GM18502 (cell line): ENCODE measurements at regions not wholly inside any gene's neighbourhood (a gene's known extent, or its start where the extent isn't known, plus 50 kb on each side); places are given as distances from the start of the nearest gene placed in this dataset.

Experiments
- ATAC-seq: cut with Tn5 transposase; IDR thresholded peaks from one replicate; pipeline ENCODE4 v1.9.1; 2021; ENCODE audit warnings: mild to moderate bottlenecking; ENCODE audit not compliant: unreplicated experiment, poor library complexity

DNA sequence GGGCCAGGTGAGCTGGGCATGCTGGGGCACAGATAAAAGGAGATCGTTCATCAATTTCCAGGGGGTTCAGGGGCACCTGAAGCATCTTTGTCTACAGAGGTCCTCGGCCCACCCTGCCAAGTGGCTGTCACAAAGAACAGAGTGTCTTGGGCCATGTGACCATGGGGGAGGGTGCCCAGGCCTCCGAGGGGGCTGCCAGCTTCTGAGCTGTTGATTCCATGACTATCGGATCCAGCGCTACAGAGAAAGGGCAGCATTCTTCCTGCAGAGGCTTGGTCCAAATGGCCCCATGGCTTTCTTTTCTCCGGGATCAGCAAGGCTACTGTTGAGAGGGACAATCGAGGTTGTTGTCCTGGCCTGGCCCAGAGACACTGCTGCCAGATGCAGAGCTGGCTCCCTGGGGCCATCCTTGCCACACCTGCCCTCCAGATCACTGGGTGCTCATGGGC is 289.2 kb downstream of the ZSWIM6 start:
- no peak for ATAC-seq

DNA sequence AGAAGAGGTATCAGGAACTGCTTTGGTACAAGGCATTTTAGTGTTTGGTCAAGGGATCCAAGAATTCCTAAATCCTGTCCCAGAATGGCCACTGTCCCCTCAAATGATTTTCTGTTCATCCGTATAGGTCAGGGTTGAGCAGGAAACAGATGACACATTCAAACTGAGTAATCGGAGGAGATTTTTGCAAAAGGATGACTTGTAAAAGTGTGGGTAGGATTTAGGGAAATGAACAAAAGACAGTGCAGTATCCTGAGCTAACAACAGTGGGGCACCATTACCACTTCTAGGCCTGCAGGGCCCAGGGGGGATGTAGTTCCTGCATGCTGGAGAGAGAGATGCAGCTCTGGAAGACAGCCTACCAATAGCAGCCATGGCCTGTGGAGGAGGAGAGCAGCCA is 290.1 kb downstream of the ZSWIM6 start:
- no peak for ATAC-seq

DNA sequence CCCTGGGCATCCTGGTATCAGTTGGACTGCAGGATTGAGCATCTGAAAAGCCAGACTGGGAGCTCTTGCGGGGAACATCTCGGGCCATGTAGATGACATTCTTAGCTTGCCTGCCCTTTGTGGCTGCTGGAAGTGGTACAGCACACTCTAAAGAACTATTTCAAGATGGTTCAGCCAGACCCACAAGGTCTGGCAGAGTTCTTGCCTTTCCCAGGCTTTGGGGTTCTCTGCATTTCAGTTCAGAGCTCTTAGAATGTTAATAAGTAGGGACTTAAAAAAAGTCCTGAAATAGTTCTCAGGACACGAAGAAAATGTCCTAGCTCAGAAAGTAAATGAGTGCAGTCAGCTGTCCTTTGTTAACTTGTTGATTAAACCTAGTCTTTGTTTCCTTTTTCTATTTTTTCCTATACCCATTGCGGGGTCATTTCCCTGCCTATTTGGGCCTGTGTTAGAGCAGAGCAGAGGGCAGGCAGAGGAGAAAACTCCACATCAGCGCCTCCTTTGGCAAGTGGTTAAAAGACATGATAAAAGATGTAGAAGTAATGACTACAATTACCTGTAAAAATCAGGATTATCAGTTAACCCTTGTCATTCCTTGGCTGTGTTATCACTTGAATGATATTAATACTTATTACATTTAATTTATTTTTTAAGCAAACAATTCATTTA is 291.5 kb downstream of the ZSWIM6 start:
- no peak for ATAC-seq

DNA sequence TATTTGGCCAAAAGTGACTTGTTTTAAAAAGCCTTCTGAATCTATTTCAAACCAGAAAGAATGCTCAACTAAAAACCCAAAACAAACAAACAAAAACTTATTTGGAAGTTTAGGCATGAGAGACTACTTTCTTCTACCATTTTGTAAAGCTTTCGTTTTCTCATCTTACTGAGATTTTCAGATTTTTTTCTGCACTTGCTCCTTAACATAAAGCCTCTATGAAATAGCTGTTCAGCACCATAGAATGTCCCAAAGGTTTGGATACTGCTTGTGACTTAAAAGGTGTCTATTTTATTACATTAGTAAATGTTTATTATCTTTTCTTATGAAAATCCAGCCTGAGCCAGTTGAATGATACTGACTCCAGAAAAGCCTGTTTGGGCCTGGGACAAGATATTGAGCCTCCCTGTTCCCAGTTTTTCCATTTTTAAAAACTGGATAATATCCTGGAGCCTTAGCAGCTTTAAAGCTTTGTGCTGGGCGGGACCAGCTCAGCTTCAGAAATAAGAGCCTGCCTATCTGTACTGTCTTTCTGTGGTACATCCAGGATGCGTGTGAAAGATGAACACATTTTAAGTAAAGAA is 292.6 kb downstream of the ZSWIM6 start:
- ATAC-seq: no peak

DNA sequence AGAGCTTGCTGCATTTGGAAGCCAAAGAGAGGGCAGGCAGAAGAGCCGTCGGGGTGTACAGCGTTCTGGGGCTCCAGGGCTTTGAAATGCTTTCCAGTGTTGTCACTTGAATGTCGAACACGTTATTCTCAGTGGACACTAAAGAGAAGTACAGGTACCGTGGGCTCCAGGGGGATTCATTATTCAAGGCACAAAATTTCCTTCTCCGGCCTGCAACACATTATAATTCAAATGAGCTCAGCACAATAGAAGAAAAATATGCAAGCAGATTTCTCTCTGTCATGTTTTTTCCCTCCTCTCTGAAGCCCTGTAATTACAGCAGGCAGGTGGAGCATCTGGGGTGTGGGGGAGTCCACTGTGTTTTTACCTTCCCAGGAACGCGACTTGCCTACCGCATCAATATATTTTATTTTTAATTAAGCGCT is 293.1 kb downstream of the ZSWIM6 start:
- ATAC-seq: no peak

DNA sequence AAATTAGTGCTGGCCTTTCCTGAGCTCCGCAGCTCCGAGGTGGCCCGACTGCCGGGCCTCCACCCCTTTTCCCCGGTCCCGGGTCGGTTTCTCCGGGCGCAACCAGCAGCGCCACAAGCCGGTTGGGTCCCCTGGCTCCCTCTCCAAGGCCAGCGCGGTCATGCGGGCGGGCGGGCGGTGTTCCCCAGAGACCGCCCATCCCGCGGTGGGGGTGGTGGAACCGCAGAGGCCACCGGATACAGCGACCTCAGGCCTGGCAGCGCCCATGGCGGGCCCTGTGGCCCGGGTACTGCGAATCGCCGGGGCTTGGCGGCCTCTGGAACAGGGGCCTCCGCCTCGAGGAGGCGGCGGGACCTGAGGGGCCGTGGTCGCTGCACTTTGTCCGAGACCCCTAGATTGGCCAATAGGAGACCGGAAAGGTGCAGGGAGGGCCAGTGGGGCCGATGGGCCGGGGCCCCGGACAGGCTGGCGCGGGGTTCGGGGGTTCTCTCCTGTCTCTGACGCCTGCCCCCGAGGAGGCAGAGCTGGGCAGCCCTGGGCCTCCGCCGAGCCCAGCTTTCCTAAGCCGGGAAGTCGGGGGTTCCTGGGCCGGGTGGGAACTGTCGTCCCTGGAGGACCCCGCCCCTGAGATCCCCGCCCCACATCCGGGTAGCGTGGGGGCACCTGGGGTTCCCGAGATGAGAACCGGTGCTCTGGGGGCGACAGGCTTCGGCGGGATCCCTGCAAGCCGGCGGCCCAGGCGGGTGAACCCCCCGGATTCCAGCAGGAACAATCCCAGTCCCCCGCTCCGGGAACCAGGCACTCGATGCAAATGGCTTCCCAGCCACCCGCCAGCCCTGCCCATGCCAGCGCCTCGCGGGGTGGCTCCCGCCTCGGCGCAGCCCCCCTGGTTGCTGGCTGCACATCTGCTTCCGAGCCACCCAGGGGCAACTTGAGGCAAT is 293.9 kb downstream of the ZSWIM6 start:
- ATAC-seq: peak; percentile 67

DNA sequence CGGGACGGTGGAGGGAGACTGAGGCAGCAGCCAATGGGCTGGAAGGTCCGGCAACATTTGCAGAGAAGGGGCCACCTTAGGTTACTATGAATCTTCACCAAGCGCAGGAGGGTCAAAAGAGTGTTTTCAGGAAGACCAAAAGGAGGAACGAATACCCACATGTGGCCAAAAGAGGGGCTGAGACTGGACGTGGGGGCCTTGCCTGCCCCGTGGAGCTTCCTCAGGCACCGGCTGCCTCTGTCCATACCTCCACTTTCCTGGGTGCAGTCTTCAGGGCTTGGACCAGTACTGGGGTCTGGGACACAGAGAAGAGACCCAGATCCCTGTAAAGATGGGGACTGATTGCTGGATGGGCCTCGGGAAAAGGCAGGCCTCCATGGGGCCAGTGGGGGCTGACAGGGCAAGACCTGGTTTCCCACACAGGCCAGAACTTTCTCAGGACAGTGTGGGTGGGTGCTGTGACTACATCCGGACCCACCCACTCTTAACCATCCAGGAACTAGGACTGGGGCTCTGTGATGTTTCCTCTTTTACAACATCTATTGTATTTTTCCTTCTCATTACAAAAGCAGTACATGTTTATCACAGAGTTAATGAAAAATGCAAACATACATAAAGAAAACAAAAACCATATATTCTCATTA is 294.7 kb downstream of the ZSWIM6 start:
- peak; percentile 33 for ATAC-seq

DNA sequence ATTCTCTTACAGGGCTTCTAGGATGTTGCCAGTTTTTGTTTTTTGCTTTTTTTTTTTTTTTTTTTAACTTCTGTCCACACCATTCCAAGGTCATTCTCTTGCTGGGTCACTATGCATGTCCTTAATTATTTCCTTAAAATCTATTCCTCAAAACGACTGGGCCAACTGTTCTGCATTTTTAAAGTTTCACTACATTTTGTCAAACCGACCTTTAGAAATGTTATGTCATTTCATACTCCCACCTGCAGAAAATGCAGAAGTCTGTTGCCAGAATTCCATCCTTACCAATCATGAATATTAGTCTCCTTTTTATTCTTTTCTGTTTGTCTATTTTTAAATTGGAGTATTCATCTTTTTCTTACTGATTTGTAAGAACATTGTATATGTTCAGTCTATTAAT is 295.5 kb downstream of the ZSWIM6 start:
- no peak for ATAC-seq

DNA sequence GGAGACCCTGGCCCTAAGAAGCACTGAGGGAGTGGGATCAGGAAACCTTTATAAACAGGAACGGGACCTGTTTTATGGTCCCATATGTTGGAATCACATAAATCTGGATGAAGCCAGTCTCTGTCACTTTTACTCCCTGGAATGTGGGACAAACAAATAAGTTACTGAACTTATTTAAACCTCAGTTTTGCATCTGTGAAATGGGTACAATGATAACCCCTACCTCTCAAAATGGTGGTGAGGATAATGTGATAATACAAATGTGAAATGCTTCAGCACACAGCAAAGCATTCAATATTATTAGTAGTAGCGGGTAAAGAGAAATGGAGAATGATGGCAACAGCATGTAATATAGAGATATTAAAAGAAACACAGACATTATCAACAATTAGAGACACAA is 298.9 kb downstream of the ZSWIM6 start:
- no peak for ATAC-seq

DNA sequence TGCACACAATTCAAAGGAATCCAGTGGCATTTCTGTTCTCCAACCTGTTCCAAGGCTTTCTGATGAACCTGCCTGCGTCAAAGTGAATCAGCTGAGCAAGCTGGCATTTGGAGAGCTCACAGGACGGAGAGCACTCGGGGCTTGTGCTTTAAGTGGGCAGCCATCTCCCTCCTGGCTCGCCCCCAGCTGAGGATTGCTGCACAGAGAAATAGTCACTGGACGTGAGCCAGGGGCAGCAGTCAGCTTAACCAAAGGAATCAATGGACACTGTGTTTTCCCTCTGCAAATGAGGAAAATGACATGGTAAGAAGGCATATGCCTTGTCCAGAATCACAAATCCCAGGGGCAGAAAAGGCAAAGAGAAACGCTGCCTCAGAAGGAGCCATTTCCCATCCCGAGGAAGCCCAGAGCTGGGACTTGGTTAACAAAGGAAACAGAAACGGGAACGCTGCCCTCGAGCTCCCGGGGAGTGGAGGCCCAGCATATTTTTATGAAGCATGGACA is 299.4 kb downstream of the ZSWIM6 start:
- ATAC-seq: no peak

DNA sequence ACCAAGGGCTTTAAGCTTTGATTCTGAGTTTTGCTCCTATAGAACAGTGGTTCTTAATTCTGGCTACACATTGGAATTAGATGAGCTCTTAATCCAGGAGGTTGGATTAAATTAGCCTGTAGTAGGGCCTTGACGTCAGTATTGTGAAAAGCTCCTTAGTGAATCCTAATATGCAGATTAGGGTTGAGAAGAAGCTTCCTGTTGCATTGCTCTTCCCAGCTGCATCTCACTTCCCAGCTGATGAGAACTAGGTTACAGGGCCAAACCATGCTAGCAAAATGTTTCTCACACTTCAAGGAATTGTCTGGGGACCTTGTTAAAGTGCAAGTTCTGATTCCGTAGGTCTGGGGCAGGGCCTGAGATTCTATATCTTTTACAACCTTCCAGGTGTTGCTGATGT is 300.0 kb downstream of the ZSWIM6 start:
- ATAC-seq: no peak

DNA sequence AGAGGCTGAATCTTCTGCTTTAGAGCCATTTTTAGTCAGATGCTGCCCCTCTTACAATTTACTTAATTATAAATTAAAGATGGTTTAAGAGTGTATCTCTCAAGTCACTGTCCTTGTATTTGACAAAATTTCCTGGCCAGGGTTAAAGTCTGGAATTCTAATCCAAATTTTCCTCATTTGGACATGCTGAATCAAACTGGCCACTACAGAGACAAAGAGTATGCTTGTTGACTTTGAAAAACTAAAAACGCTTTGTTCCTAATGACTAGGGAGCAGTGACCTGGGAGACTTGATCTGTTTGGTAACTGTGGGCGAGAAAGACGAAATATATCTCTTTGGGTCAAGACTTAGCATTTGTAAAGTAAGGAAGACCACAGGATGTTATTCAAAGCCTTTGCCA is 303.2 kb downstream of the ZSWIM6 start:
- ATAC-seq: no peak

DNA sequence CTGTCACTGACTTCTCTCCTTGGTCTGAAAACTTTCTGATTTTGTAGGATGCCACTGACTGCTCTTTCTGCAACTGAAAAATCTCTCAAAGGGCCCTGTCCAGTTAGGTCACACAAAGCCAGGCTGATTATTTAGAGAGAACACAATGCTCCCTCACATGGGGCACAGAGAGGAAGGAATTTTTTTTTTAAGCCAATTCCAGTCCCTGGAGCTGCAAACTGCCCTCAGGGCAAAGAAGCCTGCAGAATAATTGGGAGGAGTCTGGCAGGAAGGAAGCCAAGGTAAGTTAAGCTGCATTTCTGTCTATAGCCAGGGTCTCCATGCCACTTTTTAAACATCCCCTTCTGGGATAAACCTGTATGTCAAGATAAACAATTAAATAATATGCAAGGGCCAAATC is 305.5 kb downstream of the ZSWIM6 start:
- no peak for ATAC-seq

DNA sequence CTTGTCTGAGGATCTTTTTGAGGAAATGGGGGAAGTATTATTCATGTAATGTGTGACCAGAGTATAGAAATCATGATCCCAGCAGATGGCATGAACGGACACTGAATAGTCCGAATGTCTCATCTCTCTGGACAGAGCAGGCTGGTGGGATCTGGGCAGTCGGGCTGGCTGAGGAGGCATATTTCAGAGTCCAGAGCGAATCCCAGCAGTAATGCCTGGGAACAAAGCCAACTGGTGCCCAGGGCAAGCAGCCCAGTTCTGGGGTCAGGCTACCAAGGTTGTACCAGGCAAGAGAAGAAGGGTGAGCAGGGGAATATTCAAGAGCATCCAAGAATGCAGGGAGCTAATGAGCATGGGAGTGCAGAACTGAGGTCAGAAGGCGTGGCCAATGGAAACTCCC is 306.4 kb downstream of the ZSWIM6 start:
- no peak for ATAC-seq

DNA sequence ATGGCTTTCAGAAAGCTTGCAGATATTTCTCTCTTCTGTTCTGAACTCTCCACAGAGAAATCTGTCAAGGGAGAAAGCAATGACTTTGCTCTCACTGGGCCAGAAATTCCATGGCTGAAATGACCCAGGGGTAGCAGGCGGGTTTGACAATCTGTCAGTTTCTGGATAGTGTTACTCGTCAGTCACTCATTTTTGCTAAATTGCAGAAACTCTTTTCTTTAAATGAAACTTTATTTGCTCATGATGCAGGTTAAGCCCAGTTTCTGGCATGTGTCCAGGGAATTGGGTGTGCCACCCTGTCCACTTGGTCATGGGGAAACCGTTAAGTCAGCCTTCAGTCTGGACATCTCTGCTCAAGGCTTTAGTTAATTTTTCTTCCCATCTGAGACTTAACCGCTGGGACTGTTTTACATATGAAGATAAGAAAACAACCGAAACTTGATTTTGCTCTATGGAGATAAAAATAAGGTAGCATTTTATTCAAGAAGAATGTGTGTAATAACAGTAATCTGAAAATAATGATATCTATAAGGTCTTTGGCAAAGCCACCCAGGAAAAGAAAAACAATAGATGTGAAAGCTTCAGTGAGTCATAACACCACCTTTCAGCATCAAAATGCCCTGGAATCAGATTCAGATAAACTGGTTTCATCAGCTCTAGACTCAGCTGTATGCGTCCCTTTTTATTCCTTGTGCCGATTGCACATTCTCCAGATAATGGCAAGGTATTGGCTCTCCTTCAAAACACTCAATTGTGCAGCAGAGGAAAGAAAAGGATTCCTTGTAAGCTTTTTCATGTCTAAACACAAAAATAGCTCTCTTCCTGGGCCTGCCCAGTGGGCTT is 308.3 kb downstream of the ZSWIM6 start:
- no peak for ATAC-seq

DNA sequence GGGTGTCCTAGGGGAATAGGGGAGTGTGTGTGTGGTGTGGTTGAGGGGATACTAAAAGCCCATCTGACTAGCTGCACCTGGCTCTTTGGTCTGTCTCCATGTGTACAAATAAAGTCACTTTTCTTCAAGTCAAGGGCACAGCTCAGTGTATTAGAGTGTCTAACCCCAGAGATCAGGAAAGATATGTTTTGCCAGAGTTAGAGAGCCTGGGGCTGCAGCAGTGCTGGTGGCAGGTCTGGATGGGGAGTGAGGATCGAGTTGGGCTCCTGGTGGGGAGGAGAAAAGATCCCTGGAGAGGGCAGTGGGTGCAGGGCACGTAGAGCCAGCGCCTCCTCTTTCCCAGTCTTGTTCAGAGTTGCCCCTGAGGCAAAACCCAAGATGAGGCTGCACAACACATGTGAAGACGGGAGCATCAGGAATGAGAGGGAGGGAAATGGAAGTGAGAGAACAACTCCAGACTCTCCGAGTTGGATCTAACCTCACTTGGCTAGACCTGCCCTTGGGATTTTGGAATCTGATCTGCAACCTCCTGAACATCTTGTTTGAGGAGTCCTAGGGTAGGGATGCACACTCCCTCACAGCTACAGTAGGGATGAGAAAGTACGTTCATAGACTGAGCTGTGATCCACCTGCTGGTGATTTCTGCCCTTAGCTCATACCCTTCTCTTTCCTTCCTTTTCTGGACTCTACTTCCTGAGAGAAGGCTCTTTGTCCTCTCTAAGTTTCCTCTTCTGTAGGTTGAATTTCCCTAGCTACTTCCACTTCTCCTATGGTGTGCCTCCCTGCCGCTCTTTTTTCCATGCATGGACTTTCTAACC is 309.9 kb downstream of the ZSWIM6 start:
- ATAC-seq: no peak

DNA sequence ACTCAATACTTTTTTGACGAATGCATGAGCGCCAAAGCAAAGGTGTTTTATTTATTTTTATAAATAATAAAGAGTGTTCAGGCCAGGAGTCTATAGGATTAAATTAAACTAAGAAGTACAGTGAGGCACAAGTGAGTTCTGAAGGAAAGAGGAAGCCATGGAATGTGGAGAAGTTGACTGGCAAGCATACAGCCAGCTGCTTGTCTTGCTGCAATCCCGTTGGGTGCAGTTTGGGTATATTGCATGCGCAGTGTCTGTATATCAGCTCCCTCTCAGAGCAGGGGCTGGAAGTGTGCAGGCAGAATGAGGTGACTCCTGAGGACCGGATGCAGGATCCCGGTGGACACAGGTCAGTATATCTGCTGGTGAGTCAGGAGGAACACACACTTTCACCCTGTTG is 315.6 kb downstream of the ZSWIM6 start:
- no peak for ATAC-seq

DNA sequence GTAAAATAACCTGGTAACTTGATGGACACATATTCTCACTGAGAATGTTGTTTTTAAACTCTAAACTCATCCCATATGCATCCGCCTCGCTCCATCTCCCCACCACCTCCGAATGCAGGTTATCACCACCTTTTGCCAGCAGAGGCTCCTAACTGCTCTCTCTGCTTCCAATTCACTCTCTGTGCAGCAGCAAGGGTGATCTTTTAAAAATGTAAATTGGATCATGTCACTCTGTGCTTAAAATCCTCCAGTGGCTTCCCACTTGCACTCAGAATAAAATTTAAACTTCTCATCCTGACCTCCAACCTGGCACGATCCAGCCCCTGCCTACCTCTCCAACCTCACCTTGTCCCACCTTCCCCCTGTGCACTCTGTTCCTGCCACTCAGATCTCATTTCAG is 317.2 kb downstream of the ZSWIM6 start:
- no peak for ATAC-seq

DNA sequence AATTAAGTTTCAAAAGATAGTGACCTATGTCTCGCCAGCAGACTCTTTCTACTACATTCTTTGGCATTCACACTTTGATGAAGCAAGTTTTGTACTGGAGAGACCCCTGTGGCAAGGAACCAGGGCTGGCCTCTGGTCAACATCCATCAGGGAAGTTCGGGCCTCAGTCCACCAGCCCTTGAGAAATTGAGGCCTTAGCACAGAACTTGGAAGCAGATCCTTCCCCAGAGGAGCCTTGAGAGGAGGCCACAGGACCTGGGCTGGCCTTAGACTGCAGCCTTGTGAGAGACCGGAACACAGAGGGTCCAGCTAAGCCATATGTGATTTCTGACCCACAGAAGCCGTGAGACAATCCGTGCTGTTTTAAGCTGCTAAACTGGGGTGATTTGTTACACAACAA is 317.9 kb downstream of the ZSWIM6 start:
- ATAC-seq: no peak
